AG09309 (cell line): ENCODE measurements at regions not wholly inside any gene's neighbourhood (a gene's known extent, or its start where the extent isn't known, plus 50 kb on each side); places are given as distances from the start of the nearest gene placed in this dataset.

Experiments
- DNase-seq: peaks from one replicate; pipeline ENCODE4 v3.0.0-alpha.2; 2010; ENCODE audit warnings: low read depth
- H3K4me3 ChIP-seq: 2 replicates; pipeline ENCODE4 v1.5.1; 2011; ENCODE audit warnings: mild to moderate bottlenecking, low read depth, low read length, moderate library complexity; ENCODE audit not compliant: control insufficient read depth
- TF ChIP-seq, protein P1 (sequence below): IDR thresholded peaks from 2 replicates; pipeline ENCODE4 v1.5.1; 2011; ENCODE audit warnings: mild to moderate bottlenecking, low read depth, low read length, inconsistent platforms; ENCODE audit not compliant: insufficient read depth, control insufficient read depth; ENCODE audit errors: missing control alignments

DNA sequence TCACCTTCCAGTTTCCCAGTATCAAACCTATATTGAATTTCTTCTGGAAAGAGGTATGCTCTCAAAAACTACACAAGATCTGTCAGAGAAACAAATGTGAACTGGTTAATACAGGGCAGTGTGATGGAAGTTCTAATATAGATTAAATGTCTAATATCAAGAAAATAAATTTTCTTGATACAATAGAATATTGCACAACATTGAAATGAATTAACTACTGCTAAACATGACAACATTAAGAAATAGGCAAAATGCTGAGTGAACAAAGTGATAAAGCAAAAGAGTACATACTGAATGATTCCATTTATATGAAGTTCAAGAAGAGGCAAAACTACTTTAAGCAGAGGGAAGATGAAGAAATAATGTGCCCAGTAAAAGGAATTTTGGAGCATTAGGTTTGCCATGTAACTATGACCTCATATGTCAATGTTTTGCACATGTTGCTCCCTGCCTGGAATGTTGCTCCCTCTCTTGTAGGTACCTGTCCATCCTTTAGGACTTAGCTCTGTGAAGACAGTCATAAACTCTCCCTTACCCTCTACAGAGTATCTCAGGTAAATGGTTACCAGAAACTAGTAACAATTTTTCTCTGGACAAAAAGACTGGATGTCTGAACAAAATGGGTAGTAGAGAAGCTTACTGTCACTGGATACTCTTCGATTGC lies 339.0 kb downstream of the RAD51AP2 start:
- TF ChIP-seq, protein P1, sequence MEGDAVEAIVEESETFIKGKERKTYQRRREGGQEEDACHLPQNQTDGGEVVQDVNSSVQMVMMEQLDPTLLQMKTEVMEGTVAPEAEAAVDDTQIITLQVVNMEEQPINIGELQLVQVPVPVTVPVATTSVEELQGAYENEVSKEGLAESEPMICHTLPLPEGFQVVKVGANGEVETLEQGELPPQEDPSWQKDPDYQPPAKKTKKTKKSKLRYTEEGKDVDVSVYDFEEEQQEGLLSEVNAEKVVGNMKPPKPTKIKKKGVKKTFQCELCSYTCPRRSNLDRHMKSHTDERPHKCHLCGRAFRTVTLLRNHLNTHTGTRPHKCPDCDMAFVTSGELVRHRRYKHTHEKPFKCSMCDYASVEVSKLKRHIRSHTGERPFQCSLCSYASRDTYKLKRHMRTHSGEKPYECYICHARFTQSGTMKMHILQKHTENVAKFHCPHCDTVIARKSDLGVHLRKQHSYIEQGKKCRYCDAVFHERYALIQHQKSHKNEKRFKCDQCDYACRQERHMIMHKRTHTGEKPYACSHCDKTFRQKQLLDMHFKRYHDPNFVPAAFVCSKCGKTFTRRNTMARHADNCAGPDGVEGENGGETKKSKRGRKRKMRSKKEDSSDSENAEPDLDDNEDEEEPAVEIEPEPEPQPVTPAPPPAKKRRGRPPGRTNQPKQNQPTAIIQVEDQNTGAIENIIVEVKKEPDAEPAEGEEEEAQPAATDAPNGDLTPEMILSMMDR = no peak
- no peak for DNase-seq
- H3K4me3 ChIP-seq = no peak overlapping the region

GRCh38 chr2:17177088-17177487 lies 341.2 kb downstream of the RAD51AP2 start:
- no peak for DNase-seq
- no peak overlapping the region for H3K4me3 ChIP-seq
- TF ChIP-seq, protein P1 = no peak

DNA sequence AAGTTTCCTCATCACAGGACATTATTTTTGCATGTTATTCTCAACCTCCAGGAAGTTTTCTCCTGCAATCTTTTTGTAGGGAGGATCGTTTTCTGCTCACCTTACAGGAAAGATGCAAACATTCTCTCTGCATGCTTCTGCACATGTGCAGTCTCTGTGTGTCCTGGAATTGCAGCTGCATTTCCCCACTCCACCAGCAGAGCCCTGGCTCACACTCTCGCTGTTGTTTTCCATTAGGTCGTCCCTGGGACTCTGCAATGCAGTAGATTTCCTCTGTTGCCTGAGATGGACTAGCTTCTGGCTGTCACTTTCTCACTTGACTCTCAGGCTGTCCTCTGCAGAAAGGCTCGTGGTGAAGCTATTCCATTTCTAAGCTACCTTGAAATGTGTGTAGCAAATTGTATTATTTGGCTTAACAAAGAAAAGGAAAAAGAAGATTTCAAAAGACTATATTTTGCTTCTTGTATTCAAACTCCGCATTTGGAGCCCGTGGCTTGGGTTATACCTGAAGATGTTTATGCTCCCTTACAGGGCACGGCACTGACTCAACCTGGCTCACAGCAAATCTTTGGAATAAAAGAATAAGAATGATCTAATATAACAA lies 346.7 kb downstream of the RAD51AP2 start:
- DNase-seq = peak; percentile 7
- no peak overlapping the region for H3K4me3 ChIP-seq
- TF ChIP-seq, protein P1 = peak; percentile 84

DNA sequence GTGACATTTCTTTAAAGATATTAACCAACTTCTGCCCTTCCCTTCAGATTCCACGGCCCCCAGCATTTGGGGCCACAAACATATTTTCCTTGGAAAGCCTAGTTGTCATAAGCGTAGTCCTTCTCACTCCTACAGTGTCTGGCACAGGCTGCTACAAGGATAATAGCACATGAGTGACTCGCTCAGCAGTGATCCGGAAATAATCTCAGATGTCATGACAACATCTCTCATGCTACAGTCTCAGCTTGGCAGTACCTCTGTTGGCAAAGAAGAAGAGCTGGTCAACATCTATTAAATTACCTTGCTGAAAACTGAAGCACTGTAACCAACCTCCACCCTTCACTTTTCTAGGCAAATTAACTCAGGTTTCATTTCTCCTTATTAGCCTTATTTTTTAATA lies 351.7 kb downstream of the RAD51AP2 start:
- no peak overlapping the region for H3K4me3 ChIP-seq
- peak; percentile 21 for DNase-seq
- TF ChIP-seq, protein P1 = no peak

GRCh38 chr2:17164550-17164949 lies 353.7 kb downstream of the RAD51AP2 start:
- DNase-seq = no peak
- TF ChIP-seq, protein P1 = no peak
- H3K4me3 ChIP-seq = no peak overlapping the region

GRCh38 chr2:17163638-17164037 lies 354.6 kb downstream of the RAD51AP2 start:
- TF ChIP-seq, protein P1 = no peak
- DNase-seq = no peak
- no peak overlapping the region for H3K4me3 ChIP-seq
